Dermis blood vessel endothelial cell (primary cell): ENCODE measurements at regions not wholly inside any gene's neighbourhood (a gene's known extent, or its start where the extent isn't known, plus 50 kb on each side); places are given as distances from the start of the nearest gene placed in this dataset.

Source experiments
- DNase-seq: peaks from one replicate; pipeline ENCODE4 v3.0.0; 2010

- DNase-seq, result no peak
These were observed 57.7 kb upstream of the PPP2R2D start for GRCh38 chr10:131843089-131843595.

GRCh38 chr10:131843881-131844284 lies 56.9 kb upstream of the PPP2R2D start:
- DNase-seq, result no peak

- no peak for DNase-seq
These were observed 56.2 kb upstream of the PPP2R2D start for GRCh38 chr10:131844529-131845084.

- DNase-seq, result no peak
These were observed 55.1 kb upstream of the PPP2R2D start for GRCh38 chr10:131845505-131846239.

- no peak for DNase-seq
These were observed 54.3 kb upstream of the PPP2R2D start for GRCh38 chr10:131846240-131847101.

- no peak for DNase-seq
These were observed 53.5 kb upstream of the PPP2R2D start for GRCh38 chr10:131847241-131847783.

- no peak for DNase-seq
These were observed 52.5 kb upstream of the PPP2R2D start for GRCh38 chr10:131848296-131848695.

GRCh38 chr10:131848741-131849590 lies 51.8 kb upstream of the PPP2R2D start:
- no peak for DNase-seq

- no peak for DNase-seq
These were observed 51.0 kb upstream of the PPP2R2D start for GRCh38 chr10:131849591-131850382.

GRCh38 chr10:131850383-131850870 lies 50.4 kb upstream of the PPP2R2D start:
- no peak for DNase-seq
